Esophagus muscularis mucosa (tissue), 4 donors: ENCODE measurements at regions not wholly inside any gene's neighbourhood (a gene's known extent, or its start where the extent isn't known, plus 50 kb on each side); places are given as distances from the start of the nearest gene placed in this dataset.

ENCODE experiments used
- EP300 ChIP-seq: sonication (generic); formaldehyde crosslinking; IDR thresholded peaks from one replicate; pipeline ENCODE4 v1.6.1; 2017; ENCODE audit warnings: antibody characterized with exemption
- POLR2AphosphoS5 ChIP-seq, 2 donors: sonication (generic); formaldehyde crosslinking; IDR thresholded peaks; one replicate each; pipeline ENCODE4 v1.6.1; 2017; ENCODE audit warnings: antibody characterized with exemption in 2 of 2
- TF ChIP-seq, protein P1 (sequence below), 3 experiments: fragments of 200-600 bp in 2 of 3; fragments of 450-650 bp in 1 of 3; sonication (generic) in 2 of 3; IDR thresholded peaks; one replicate each; pipeline ENCODE4 v1.5.1; 2017 to 2019; ENCODE audit warnings: antibody characterized with exemption in 3 of 3, mild to moderate bottlenecking in 2 of 3, moderate library complexity in 1 of 3

DNA sequence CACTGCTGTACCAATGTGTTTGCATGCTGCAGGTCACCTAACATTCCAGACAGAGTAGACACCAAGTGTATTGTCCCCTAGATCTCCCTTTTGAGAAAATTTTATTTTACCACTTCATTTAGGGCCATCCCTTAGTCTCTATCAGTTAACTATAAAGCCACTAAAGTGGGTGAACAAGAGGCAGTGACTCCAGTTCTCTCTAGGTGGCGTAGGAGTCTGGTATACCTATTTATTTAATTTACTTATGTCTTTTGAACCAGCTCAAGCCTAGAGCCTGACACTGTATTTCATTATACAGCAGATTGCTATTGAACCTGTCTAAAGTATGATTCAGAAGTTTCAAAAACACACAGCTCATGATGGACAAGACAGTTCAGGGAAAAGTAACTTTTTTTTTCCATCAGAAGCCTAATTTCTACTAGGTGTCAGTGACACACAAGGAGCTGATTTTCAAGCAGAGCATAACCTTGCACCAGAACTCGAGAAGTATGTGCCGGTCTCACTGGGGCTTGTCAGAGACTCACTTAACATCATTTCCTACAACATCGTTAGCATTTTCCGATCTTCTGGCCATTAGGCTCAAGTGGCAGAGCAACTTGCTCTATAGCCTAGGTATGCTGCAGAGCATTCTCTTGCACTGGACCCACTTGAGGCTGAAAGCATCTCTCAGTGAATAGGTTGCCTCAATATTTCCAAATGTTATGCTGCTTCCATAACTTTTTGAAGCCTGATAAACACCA is 175.4 kb downstream of the CDC14C start:
- TF ChIP-seq, protein P1, sequence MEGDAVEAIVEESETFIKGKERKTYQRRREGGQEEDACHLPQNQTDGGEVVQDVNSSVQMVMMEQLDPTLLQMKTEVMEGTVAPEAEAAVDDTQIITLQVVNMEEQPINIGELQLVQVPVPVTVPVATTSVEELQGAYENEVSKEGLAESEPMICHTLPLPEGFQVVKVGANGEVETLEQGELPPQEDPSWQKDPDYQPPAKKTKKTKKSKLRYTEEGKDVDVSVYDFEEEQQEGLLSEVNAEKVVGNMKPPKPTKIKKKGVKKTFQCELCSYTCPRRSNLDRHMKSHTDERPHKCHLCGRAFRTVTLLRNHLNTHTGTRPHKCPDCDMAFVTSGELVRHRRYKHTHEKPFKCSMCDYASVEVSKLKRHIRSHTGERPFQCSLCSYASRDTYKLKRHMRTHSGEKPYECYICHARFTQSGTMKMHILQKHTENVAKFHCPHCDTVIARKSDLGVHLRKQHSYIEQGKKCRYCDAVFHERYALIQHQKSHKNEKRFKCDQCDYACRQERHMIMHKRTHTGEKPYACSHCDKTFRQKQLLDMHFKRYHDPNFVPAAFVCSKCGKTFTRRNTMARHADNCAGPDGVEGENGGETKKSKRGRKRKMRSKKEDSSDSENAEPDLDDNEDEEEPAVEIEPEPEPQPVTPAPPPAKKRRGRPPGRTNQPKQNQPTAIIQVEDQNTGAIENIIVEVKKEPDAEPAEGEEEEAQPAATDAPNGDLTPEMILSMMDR (IDR thresholded peaks at IDR 0.05) = no peak
- TF ChIP-seq POLR2AphosphoS5 (IDR thresholded peaks at IDR 0.05) (no peak), EP300 (no peak)
